ENCODE measurements at regions not wholly inside any gene's neighbourhood (a gene's known extent, or its start where the extent isn't known, plus 50 kb on each side); places are given as distances from the start of the nearest gene placed in this dataset.

DNA sequence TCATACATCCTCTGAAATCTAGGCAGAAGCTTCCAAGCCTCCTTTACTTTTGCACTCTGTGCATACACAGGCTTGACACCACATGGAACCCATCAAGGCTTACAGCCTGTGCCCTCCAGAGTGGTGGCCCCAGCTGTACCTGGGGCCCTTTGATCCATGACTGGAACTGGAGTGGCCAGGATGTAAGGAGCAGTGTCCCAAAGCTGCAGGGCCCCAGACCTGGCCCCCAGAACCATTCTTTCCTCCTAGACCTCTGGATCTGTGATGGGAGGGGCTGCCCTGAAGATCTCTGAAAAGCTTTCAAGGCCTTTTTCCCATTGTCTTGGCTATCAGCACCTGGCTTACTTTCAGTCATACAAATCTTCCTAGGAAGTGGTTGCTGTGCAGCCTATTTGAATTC lies 63.1 kb upstream of the NOL4 start:
- TF ChIP-seq POLR2A (IDR thresholded peaks at IDR 0.05; ENCODE audit: low read depth) = no peak
- TF ChIP-seq, protein P1, sequence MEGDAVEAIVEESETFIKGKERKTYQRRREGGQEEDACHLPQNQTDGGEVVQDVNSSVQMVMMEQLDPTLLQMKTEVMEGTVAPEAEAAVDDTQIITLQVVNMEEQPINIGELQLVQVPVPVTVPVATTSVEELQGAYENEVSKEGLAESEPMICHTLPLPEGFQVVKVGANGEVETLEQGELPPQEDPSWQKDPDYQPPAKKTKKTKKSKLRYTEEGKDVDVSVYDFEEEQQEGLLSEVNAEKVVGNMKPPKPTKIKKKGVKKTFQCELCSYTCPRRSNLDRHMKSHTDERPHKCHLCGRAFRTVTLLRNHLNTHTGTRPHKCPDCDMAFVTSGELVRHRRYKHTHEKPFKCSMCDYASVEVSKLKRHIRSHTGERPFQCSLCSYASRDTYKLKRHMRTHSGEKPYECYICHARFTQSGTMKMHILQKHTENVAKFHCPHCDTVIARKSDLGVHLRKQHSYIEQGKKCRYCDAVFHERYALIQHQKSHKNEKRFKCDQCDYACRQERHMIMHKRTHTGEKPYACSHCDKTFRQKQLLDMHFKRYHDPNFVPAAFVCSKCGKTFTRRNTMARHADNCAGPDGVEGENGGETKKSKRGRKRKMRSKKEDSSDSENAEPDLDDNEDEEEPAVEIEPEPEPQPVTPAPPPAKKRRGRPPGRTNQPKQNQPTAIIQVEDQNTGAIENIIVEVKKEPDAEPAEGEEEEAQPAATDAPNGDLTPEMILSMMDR (IDR thresholded peaks at IDR 0.05) = no peak
- no peak for TF ChIP-seq POLR2AphosphoS5 (IDR thresholded peaks at IDR 0.05)

All from esophagus muscularis mucosa (tissue), 3 donors.